CD14-positive monocyte (primary cell): ENCODE measurements at regions not wholly inside any gene's neighbourhood (a gene's known extent, or its start where the extent isn't known, plus 50 kb on each side); places are given as distances from the start of the nearest gene placed in this dataset.

ENCODE experiments used
- DNase-seq, 3 donors: peaks; one replicate each; pipeline ENCODE4 v3.0.0-alpha.2; 2011 to 2022
- H2AFZ ChIP-seq: 2 replicates; pipeline ENCODE4 v1.6.0; 2012; ENCODE audit warnings: mild to moderate bottlenecking, low read depth, low read length, inconsistent platforms; ENCODE audit not compliant: insufficient read depth, poor library complexity, severe bottlenecking
- H3K27ac ChIP-seq, 2 donors: 1 replicate in 1 of 2; 2 replicates in 1 of 2; pipeline ENCODE4 v1.5.1; 2012 to 2013; ENCODE audit warnings: low read length in 2 of 2, control low read depth in 1 of 2, inconsistent platforms in 1 of 2, low read depth in 1 of 2, mild to moderate bottlenecking in 1 of 2
- H3K27me3 ChIP-seq, 2 donors: one replicate each; pipeline versions ENCODE4 v1.6.0 to v1.6.1; 2011 to 2013; ENCODE audit warnings: low read length in 2 of 2; ENCODE audit not compliant: control insufficient read depth in 2 of 2, insufficient read depth in 2 of 2
- H3K36me3 ChIP-seq, 2 donors: replicated peaks in 1 of 2; 1 replicate in 1 of 2; 2 replicates in 1 of 2; pipeline versions ENCODE4 v1.5.1 to v1.6.1; 2012 to 2013; ENCODE audit warnings: low read length in 2 of 2, control low read depth in 1 of 2, inconsistent platforms in 1 of 2, mild to moderate bottlenecking in 1 of 2; ENCODE audit not compliant: insufficient read depth in 2 of 2, control insufficient read depth in 1 of 2
- H3K4me1 ChIP-seq, 2 donors: 1 replicate in 1 of 2; 2 replicates in 1 of 2; pipeline versions ENCODE4 v1.5.1 to v1.6.1; 2012 to 2013; ENCODE audit warnings: low read length in 2 of 2, control low read depth in 1 of 2, inconsistent platforms in 1 of 2, mild to moderate bottlenecking in 1 of 2, moderate library complexity in 1 of 2; ENCODE audit not compliant: insufficient read depth in 2 of 2, control insufficient read depth in 1 of 2
- H3K4me2 ChIP-seq: replicated peaks from 2 replicates; pipeline ENCODE3; 2012; ENCODE audit warnings: low read length, moderate library complexity, mild to moderate bottlenecking; ENCODE audit not compliant: poor library complexity, severe bottlenecking; ENCODE audit errors: extremely low read depth
- H3K4me3 ChIP-seq, 3 experiments: fragments of 200-600 bp in 1 of 3; sonication (generic) in 1 of 3; replicated peaks in 1 of 3; 1 replicate in 2 of 3; 2 replicates in 1 of 3; pipeline ENCODE4 v1.5.1; 2011 to 2013; ENCODE audit warnings: low read length in 3 of 3, mild to moderate bottlenecking in 3 of 3, control low read depth in 2 of 3, low read depth in 2 of 3, inconsistent platforms in 1 of 3, moderate library complexity in 1 of 3
- H3K79me2 ChIP-seq: 2 replicates; pipeline ENCODE4 v1.6.0; 2012; ENCODE audit warnings: mild to moderate bottlenecking, control low read depth, inconsistent platforms, low read length, moderate library complexity; ENCODE audit not compliant: insufficient read depth
- H3K9ac ChIP-seq: 2 replicates; pipeline ENCODE4 v1.6.0; 2017; ENCODE audit warnings: low read length, mild to moderate bottlenecking; ENCODE audit not compliant: insufficient read depth, poor library complexity, severe bottlenecking
- H3K9me3 ChIP-seq, 2 donors: replicated peaks in 1 of 2; 1 replicate in 1 of 2; 2 replicates in 1 of 2; pipeline versions ENCODE4 v1.5.1 to v1.6.1; 2012 to 2013; ENCODE audit warnings: low read length in 2 of 2, control low read depth in 1 of 2; ENCODE audit not compliant: control insufficient read depth in 1 of 2, insufficient read depth in 1 of 2
- H4K20me1 ChIP-seq: 2 replicates; pipeline ENCODE4 v1.6.0; 2012; ENCODE audit warnings: mild to moderate bottlenecking, low read length, control low read depth, moderate library complexity; ENCODE audit not compliant: insufficient read depth
- H3K27ac Mint-ChIP-seq, 7 donors: one replicate each; pipeline ENCODE4 v1.8.0; 2020; ENCODE audit warnings: mild to moderate bottlenecking in 7 of 7, mixed read lengths in 7 of 7, moderate library complexity in 6 of 7, inconsistent platforms in 2 of 7
- H3K27me3 Mint-ChIP-seq, 3 donors: one replicate each; pipeline ENCODE4 v1.8.0; 2021 to 2022; ENCODE audit warnings: low read depth in 3 of 3, mild to moderate bottlenecking in 3 of 3, mixed read lengths in 3 of 3, moderate library complexity in 3 of 3, inconsistent platforms in 1 of 3
- H3K36me3 Mint-ChIP-seq, 2 donors: one replicate each; pipeline ENCODE4 v1.8.0; 2020; ENCODE audit warnings: mixed read lengths in 2 of 2, inconsistent platforms in 1 of 2, mild to moderate bottlenecking in 1 of 2
- H3K4me1 Mint-ChIP-seq: one replicate; pipeline ENCODE4 v1.8.0; 2020; ENCODE audit warnings: mild to moderate bottlenecking, mixed read lengths
- H3K4me3 Mint-ChIP-seq, 2 donors: one replicate each; pipeline ENCODE4 v1.8.0; 2020; ENCODE audit warnings: mild to moderate bottlenecking in 2 of 2, mixed read lengths in 2 of 2, moderate library complexity in 1 of 2
- H3K9me3 Mint-ChIP-seq, 7 donors: one replicate each; pipeline ENCODE4 v1.8.0; 2020 to 2022; ENCODE audit warnings: mixed read lengths in 7 of 7, mild to moderate bottlenecking in 6 of 7, moderate library complexity in 6 of 7, inconsistent platforms in 2 of 7
- CTCF ChIP-seq: fragments of 200-600 bp; IDR thresholded peaks from one replicate; pipeline ENCODE4 v1.8.0; 2022; ENCODE audit warnings: antibody characterized with exemption, mild to moderate bottlenecking
- WGBS: methylation state at CpG from one replicate; pipeline ENCODE4 v1.1.5; 2013; ENCODE audit warnings: missing lambda C conversion rate; ENCODE audit not compliant: insufficient coverage; 5-methylcytosine and 5-hydroxymethylcytosine counted together
- intact Hi-C, 2 donors: fragments of 100-400 bp; cut with micrococcal nuclease; formaldehyde crosslinking; loops; one replicate each; pipeline versions ENCODE4 v1.15.0 to v1.15.1; 2023

- no peaks in the 10 kb centered on the region for H3K36me3 ChIP-seq
- peaks cover 6 to 7% of the 10 kb centered on the region in 2 donors for H3K9me3 ChIP-seq
- H3K27ac Mint-ChIP-seq: no peak overlapping the region
- TF ChIP-seq CTCF: no peak
- intact Hi-C loops: no loop called here
- H3K4me1 ChIP-seq: no peaks in the 10 kb centered on the region
- H3K27ac ChIP-seq: no peak overlapping the region
- no peaks in the 10 kb centered on the region for H4K20me1 ChIP-seq
- H3K9me3 Mint-ChIP-seq: peaks cover 0 to 18% (median 7%) of the 10 kb centered on the region in 7 donors
- no peaks in the 10 kb centered on the region for H3K4me1 Mint-ChIP-seq
- H3K4me3 ChIP-seq: no peak overlapping the region
- H3K27me3 ChIP-seq: no peaks in the 10 kb centered on the region
- no peaks in the 10 kb centered on the region for H3K79me2 ChIP-seq
- no peak overlapping the region for H3K4me3 Mint-ChIP-seq
- H3K27me3 Mint-ChIP-seq: peaks cover 0 to 2% (median 2%) of the 10 kb centered on the region in 3 donors
- H2AFZ ChIP-seq: no peak overlapping the region
- H3K36me3 Mint-ChIP-seq: no peaks in the 10 kb centered on the region
- 100% methylated on average over 1 of the region's 2 CpGs for WGBS
- DNase-seq: no peak
- H3K4me2 ChIP-seq: no peak overlapping the region
- no peak overlapping the region for H3K9ac ChIP-seq
These were observed 440.4 kb upstream of the DCN start for GRCh38 chr12:91622981-91623380.

- H3K36me3 ChIP-seq: no peaks in the 10 kb centered on the region
- no peaks in the 10 kb centered on the region for H4K20me1 ChIP-seq
- H3K4me2 ChIP-seq: no peak overlapping the region
- H3K9me3 Mint-ChIP-seq: peaks cover 0 to 18% (median 7%) of the 10 kb centered on the region in 7 donors
- no peaks in the 10 kb centered on the region for H3K36me3 Mint-ChIP-seq
- no peak for DNase-seq
- H2AFZ ChIP-seq: no peak overlapping the region
- no peak overlapping the region for H3K4me3 ChIP-seq
- no peak for TF ChIP-seq CTCF
- intact Hi-C loops: no loop called here
- H3K27me3 ChIP-seq: no peaks in the 10 kb centered on the region
- H3K27ac Mint-ChIP-seq: no peak overlapping the region
- H3K4me3 Mint-ChIP-seq: no peak overlapping the region
- peaks cover 0 to 2% (median 2%) of the 10 kb centered on the region in 3 donors for H3K27me3 Mint-ChIP-seq
- H3K79me2 ChIP-seq: no peaks in the 10 kb centered on the region
- no peak overlapping the region for H3K9ac ChIP-seq
- H3K9me3 ChIP-seq: peaks cover 6 to 7% of the 10 kb centered on the region in 2 donors
- no peaks in the 10 kb centered on the region for H3K4me1 ChIP-seq
- H3K27ac ChIP-seq: no peak overlapping the region
- H3K4me1 Mint-ChIP-seq: no peaks in the 10 kb centered on the region
- WGBS: 83% methylated on average over 2 of the region's 2 CpGs
These were observed 439.4 kb upstream of the DCN start for GRCh38 chr12:91622037-91622436.
